Keratinocyte (primary cell): ENCODE measurements at regions not wholly inside any gene's neighbourhood (a gene's known extent, or its start where the extent isn't known, plus 50 kb on each side); places are given as distances from the start of the nearest gene placed in this dataset.

ENCODE experiments used
- DNase-seq: peaks from one replicate; pipeline ENCODE4 v3.0.0-alpha.2; 2011; ENCODE audit warnings: low read depth, missing footprints, low spot score
- FAIRE-seq: peaks from 2 replicates; lab custom pipeline; 2011; peaks lifted over from hg19 to GRCh38; lab: Jason Lieb, UNC
- H2AFZ ChIP-seq: 2 replicates; pipeline ENCODE4 v1.6.0; 2012; ENCODE audit warnings: low read length, control low read depth, inconsistent platforms; ENCODE audit not compliant: control insufficient read depth
- H3K27ac ChIP-seq: 2 replicates; pipeline ENCODE4 v1.5.1; 2011; ENCODE audit warnings: low read length; ENCODE audit not compliant: control insufficient read depth, insufficient read depth
- H3K27me3 ChIP-seq: 3 replicates; pipeline ENCODE4 v1.6.0; 2011; ENCODE audit warnings: low read length; ENCODE audit not compliant: control insufficient read depth, insufficient read depth; ENCODE audit errors: extremely low read depth
- H3K36me3 ChIP-seq, 2 experiments: 2 replicates in 1 of 2; 3 replicates in 1 of 2; pipeline ENCODE4 v1.5.1; 2011; ENCODE audit warnings: low read length in 2 of 2, mild to moderate bottlenecking in 1 of 2; ENCODE audit not compliant: control insufficient read depth in 2 of 2, insufficient read depth in 2 of 2; ENCODE audit errors: extremely low read depth in 1 of 2
- H3K4me1 ChIP-seq: 3 replicates; pipeline ENCODE4 v1.5.1; 2011; ENCODE audit warnings: low read length; ENCODE audit not compliant: control insufficient read depth, insufficient read depth; ENCODE audit errors: extremely low read depth
- H3K4me2 ChIP-seq: 3 replicates; pipeline ENCODE4 v1.6.0; 2011; ENCODE audit warnings: low read depth, low read length; ENCODE audit not compliant: control insufficient read depth, insufficient read depth; ENCODE audit errors: extremely low read depth
- H3K4me3 ChIP-seq, 3 experiments: fragments of 200-600 bp in 1 of 3; sonication (generic) in 1 of 3; 2 replicates in 2 of 3; 3 replicates in 1 of 3; pipeline ENCODE4 v1.5.1; 2011 to 2016; ENCODE audit warnings: low read length in 3 of 3, mild to moderate bottlenecking in 3 of 3, control low read depth in 2 of 3, inconsistent platforms in 1 of 3, low read depth in 1 of 3, mixed read lengths in 1 of 3, mixed run types in 1 of 3, moderate library complexity in 1 of 3; ENCODE audit not compliant: control insufficient read depth in 2 of 3, insufficient read depth in 2 of 3; ENCODE audit errors: extremely low read depth in 1 of 3
- H3K79me2 ChIP-seq: 2 replicates; pipeline ENCODE4 v1.6.0; 2012; ENCODE audit warnings: low read length; ENCODE audit not compliant: control insufficient read depth, insufficient read depth
- H3K9ac ChIP-seq: 3 replicates; pipeline ENCODE4 v1.6.0; 2011; ENCODE audit warnings: low read length; ENCODE audit not compliant: control insufficient read depth, insufficient read depth; ENCODE audit errors: extremely low read depth
- H3K9me1 ChIP-seq: 3 replicates; pipeline ENCODE4 v1.6.0; 2011; ENCODE audit warnings: low read length; ENCODE audit not compliant: control insufficient read depth, insufficient read depth; ENCODE audit errors: extremely low read depth
- H3K9me3 ChIP-seq: 2 replicates; pipeline ENCODE4 v1.5.1; 2012; ENCODE audit warnings: low read depth, low read length; ENCODE audit not compliant: control insufficient read depth
- H4K20me1 ChIP-seq: 3 replicates; pipeline ENCODE4 v1.6.0; 2011; ENCODE audit warnings: low read length; ENCODE audit not compliant: control insufficient read depth, insufficient read depth; ENCODE audit errors: extremely low read depth
- CTCF ChIP-seq, 3 experiments: IDR thresholded peaks in 1 of 3; conservative IDR thresholded peaks in 1 of 3; optimal IDR thresholded peaks in 1 of 3; 2 replicates in 2 of 3; 3 replicates in 1 of 3; pipeline versions ENCODE3 to v1.5.1; 2011; ENCODE audit warnings: low read length in 3 of 3, mild to moderate bottlenecking in 3 of 3, moderate library complexity in 2 of 3, control low read depth in 1 of 3, inconsistent platforms in 1 of 3; ENCODE audit not compliant: insufficient read depth in 2 of 3; ENCODE audit errors: extremely low read depth in 1 of 3
- EZH2 ChIP-seq: IDR thresholded peaks from one replicate; pipeline ENCODE4 v1.6.1; 2012; ENCODE audit warnings: inconsistent platforms, mild to moderate bottlenecking, low read length, moderate library complexity
- dilution Hi-C: fragments of 300-500 bp; cut with MboI; formaldehyde crosslinking; loops from one replicate; pipeline ENCODE4 v1.7.0; 2020; ENCODE audit warnings: low sequenced_read_pairs; ENCODE audit not compliant: extremely low pct_ligation_motif_present

DNA sequence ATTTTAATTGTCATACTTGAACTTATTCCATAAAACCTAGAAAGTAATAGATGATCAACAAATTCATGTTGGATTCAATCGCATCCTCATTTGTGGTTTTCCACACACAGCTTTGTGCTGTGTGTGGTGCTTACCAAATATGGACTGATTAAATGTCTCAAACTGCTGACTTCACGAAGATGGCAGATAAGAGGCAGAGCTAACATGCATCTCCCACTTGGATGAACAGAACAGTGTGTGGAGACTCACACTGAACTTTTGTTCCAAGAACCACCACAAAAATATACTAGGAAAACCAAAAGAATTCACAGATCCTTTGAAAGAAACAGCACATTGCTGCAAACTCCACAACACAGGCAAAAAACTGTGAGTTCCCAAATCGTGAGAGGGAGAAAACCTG lies 603.7 kb downstream of the TENT5A start:
- H3K9me3 ChIP-seq, result no peaks in the 10 kb centered on the region
- dilution Hi-C loops, result no loop called here
- H3K4me1 ChIP-seq, result no peaks in the 10 kb centered on the region
- H3K4me3 ChIP-seq, result no peak overlapping the region
- H3K9ac ChIP-seq, result no peak overlapping the region
- no peak overlapping the region for H3K4me2 ChIP-seq
- H3K27ac ChIP-seq, result no peak overlapping the region
- TF ChIP-seq EZH2 (no peak), CTCF (optimal IDR thresholded peaks at IDR 0.05 in 1 of 3, IDR thresholded peaks at IDR 0.05 in 1 of 3, conservative IDR thresholded peaks at IDR 0.05 in 1 of 3; ENCODE audit: extremely low read depth in 1 of 3, insufficient read depth in 2 of 3, low read length in 3 of 3) (no peak)
- DNase-seq (no peak), FAIRE-seq (no peak)
- H3K36me3 ChIP-seq, result no peaks in the 10 kb centered on the region
- H2AFZ ChIP-seq, result no peak overlapping the region
- no peaks in the 10 kb centered on the region for H3K27me3 ChIP-seq
- H4K20me1 ChIP-seq, result no peaks in the 10 kb centered on the region
- H3K9me1 ChIP-seq, result no peaks in the 10 kb centered on the region
- H3K79me2 ChIP-seq, result no peaks in the 10 kb centered on the region

GRCh38 chr6:81145506-81145905 lies 607.0 kb downstream of the TENT5A start:
- FAIRE-seq (no peak), DNase-seq (no peak)
- Histone ChIP-seq H3K9me3 (no peaks in the 10 kb centered on the region), H3K4me3 (no peak overlapping the region), H4K20me1 (no peaks in the 10 kb centered on the region), H2AFZ (no peak overlapping the region), H3K9ac (no peak overlapping the region), H3K27me3 (no peaks in the 10 kb centered on the region), H3K27ac (no peak overlapping the region), H3K4me1 (no peaks in the 10 kb centered on the region), H3K36me3 (no peaks in the 10 kb centered on the region), H3K4me2 (no peak overlapping the region), H3K9me1 (no peaks in the 10 kb centered on the region), H3K79me2 (no peaks in the 10 kb centered on the region)
- TF ChIP-seq EZH2 (no peak), CTCF (optimal IDR thresholded peaks at IDR 0.05 in 1 of 3, IDR thresholded peaks at IDR 0.05 in 1 of 3, conservative IDR thresholded peaks at IDR 0.05 in 1 of 3; ENCODE audit: extremely low read depth in 1 of 3, insufficient read depth in 2 of 3, low read length in 3 of 3) (no peak)
- dilution Hi-C loops, result no loop called here
